Skin epidermis (tissue), 12 donors: ENCODE measurements at regions not wholly inside any gene's neighbourhood (a gene's known extent, or its start where the extent isn't known, plus 50 kb on each side); places are given as distances from the start of the nearest gene placed in this dataset.

Experiments
- H3K27ac ChIP-seq, 21 experiments: fragments of 200-600 bp; sonication (generic) in 11 of 21; one replicate each; pipeline ENCODE4 v1.5.0; 2020; ENCODE audit warnings: mild to moderate bottlenecking in 3 of 21, inconsistent platforms in 2 of 21, moderate library complexity in 2 of 21
- H3K4me3 ChIP-seq, 7 experiments: fragments of 200-600 bp; sonication (generic) in 2 of 7; one replicate each; pipeline ENCODE4 v1.5.0; 2020; ENCODE audit warnings: inconsistent platforms in 2 of 7, mild to moderate bottlenecking in 2 of 7, moderate library complexity in 1 of 7

- H3K4me3 ChIP-seq = no peak overlapping the region
- H3K27ac ChIP-seq = no peak overlapping the region
Measured at GRCh38 chr20:24150406-24150805, 161.8 kb upstream of the GGTLC1 start.

GRCh38 chr20:24149881-24150307 is 161.3 kb upstream of the GGTLC1 start:
- Histone ChIP-seq H3K4me3 (no peak overlapping the region), H3K27ac (no peak overlapping the region)

- no peak overlapping the region for H3K27ac ChIP-seq
- H3K4me3 ChIP-seq = no peak overlapping the region
Measured at GRCh38 chr20:24149175-24149574, 160.6 kb upstream of the GGTLC1 start.

GRCh38 chr20:24148372-24148771 is 159.8 kb upstream of the GGTLC1 start:
- no peak overlapping the region for H3K27ac ChIP-seq
- H3K4me3 ChIP-seq = no peak overlapping the region

GRCh38 chr20:24147961-24148360 is 159.4 kb upstream of the GGTLC1 start:
- Histone ChIP-seq H3K27ac (no peak overlapping the region), H3K4me3 (no peak overlapping the region)

- no peak overlapping the region for H3K27ac ChIP-seq
- no peak overlapping the region for H3K4me3 ChIP-seq
Measured at GRCh38 chr20:24147479-24147878, 158.9 kb upstream of the GGTLC1 start.

- no peak overlapping the region for H3K27ac ChIP-seq
- H3K4me3 ChIP-seq = no peak overlapping the region
Measured at GRCh38 chr20:24146231-24146634, 157.7 kb upstream of the GGTLC1 start.

- H3K4me3 ChIP-seq = no peak overlapping the region
- H3K27ac ChIP-seq = no peak overlapping the region
Measured at GRCh38 chr20:24144371-24144770, 155.8 kb upstream of the GGTLC1 start.

- Histone ChIP-seq H3K4me3 (no peak overlapping the region), H3K27ac (no peak overlapping the region)
Measured at GRCh38 chr20:24141111-24141510, 152.5 kb upstream of the GGTLC1 start.

GRCh38 chr20:24139846-24140245 is 151.3 kb upstream of the GGTLC1 start:
- no peak overlapping the region for H3K27ac ChIP-seq
- H3K4me3 ChIP-seq = no peak overlapping the region

GRCh38 chr20:24138951-24139350 is 150.4 kb upstream of the GGTLC1 start:
- Histone ChIP-seq H3K27ac (no peak overlapping the region), H3K4me3 (no peak overlapping the region)

GRCh38 chr20:24138196-24138857 is 149.7 kb upstream of the GGTLC1 start:
- H3K4me3 ChIP-seq = no peak overlapping the region
- H3K27ac ChIP-seq = no peak overlapping the region

GRCh38 chr20:24136659-24137246 is 148.2 kb upstream of the GGTLC1 start:
- no peak overlapping the region for H3K4me3 ChIP-seq
- H3K27ac ChIP-seq = no peak overlapping the region

GRCh38 chr20:24135781-24136180 is 147.2 kb upstream of the GGTLC1 start:
- no peak overlapping the region for H3K27ac ChIP-seq
- H3K4me3 ChIP-seq = no peak overlapping the region

- Histone ChIP-seq H3K4me3 (no peak overlapping the region), H3K27ac (no peak overlapping the region)
Measured at GRCh38 chr20:24134930-24135329, 146.4 kb upstream of the GGTLC1 start.

- no peak overlapping the region for H3K27ac ChIP-seq
- no peak overlapping the region for H3K4me3 ChIP-seq
Measured at GRCh38 chr20:24134284-24134683, 145.7 kb upstream of the GGTLC1 start.

- no peak overlapping the region for H3K27ac ChIP-seq
Measured at GRCh38 chr20:24132246-24132645, 143.7 kb upstream of the GGTLC1 start.

GRCh38 chr20:24131684-24132083 is 143.1 kb upstream of the GGTLC1 start:
- Histone ChIP-seq H3K27ac (no peak overlapping the region), H3K4me3 (no peak overlapping the region)

More at GRCh38 chr20:24132246-24132645, 143.7 kb upstream of the GGTLC1 start:
- no peak overlapping the region for H3K4me3 ChIP-seq

- Histone ChIP-seq H3K4me3 (no peak overlapping the region), H3K27ac (no peak overlapping the region)
Measured at GRCh38 chr20:24131281-24131680, 142.7 kb upstream of the GGTLC1 start.

- Histone ChIP-seq H3K27ac (no peak overlapping the region), H3K4me3 (no peak overlapping the region)
Measured at GRCh38 chr20:24129641-24130040, 141.1 kb upstream of the GGTLC1 start.

GRCh38 chr20:24124951-24125650 is 136.5 kb upstream of the GGTLC1 start:
- no peak overlapping the region for H3K4me3 ChIP-seq
- H3K27ac ChIP-seq = no peak overlapping the region
